Activated CD8-positive, alpha-beta T cell treated with anti-CD3 and anti-CD28 coated beads, Interleukin-2, amount 10 ng/mL, durations not matched to agents 7 days and 5 days (primary cell): ENCODE measurements at regions not wholly inside any gene's neighbourhood (a gene's known extent, or its start where the extent isn't known, plus 50 kb on each side); places are given as distances from the start of the nearest gene placed in this dataset.

Experiments
- ATAC-seq: fragments of 150-1000 bp; cut with Tn5 transposase; one replicate; pipeline ENCODE4 v1.10.0; 2021; ENCODE audit warnings: moderate library complexity
- CTCF ChIA-PET: fragments of 350-600 bp; sonication (Branson Sonifier 250); formaldehyde crosslinking; loops from one replicate; lab custom pipeline; 2021; ENCODE audit warnings: antibody characterized with exemption; lab: Charles Lee
- POLR2A ChIA-PET: fragments of 350-600 bp; sonication (Branson Sonifier 250); formaldehyde crosslinking; loops from one replicate; lab custom pipeline; 2021; ENCODE audit warnings: antibody characterized with exemption; lab: Charles Lee
- DNase-seq: peaks from one replicate; pipeline ENCODE4 v3.0.0-alpha.2; 2020
- H3K27ac Mint-ChIP-seq: one replicate; pipeline ENCODE4 v1.8.0; 2021; ENCODE audit warnings: mild to moderate bottlenecking, mixed read lengths
- H3K27me3 Mint-ChIP-seq: one replicate; pipeline ENCODE4 v1.8.0; 2021; ENCODE audit warnings: low read depth, mixed read lengths
- H3K36me3 Mint-ChIP-seq: one replicate; pipeline ENCODE4 v1.8.0; 2021; ENCODE audit warnings: low read depth, mixed read lengths
- H3K4me1 Mint-ChIP-seq: one replicate; pipeline ENCODE4 v1.8.0; 2021; ENCODE audit warnings: low read depth, mixed read lengths
- H3K4me3 Mint-ChIP-seq: one replicate; pipeline ENCODE4 v1.8.0; 2021; ENCODE audit warnings: mild to moderate bottlenecking, mixed read lengths
- H3K9me3 Mint-ChIP-seq: one replicate; pipeline ENCODE4 v1.8.0; 2022; ENCODE audit warnings: mixed read lengths; ENCODE audit not compliant: insufficient read depth

DNA sequence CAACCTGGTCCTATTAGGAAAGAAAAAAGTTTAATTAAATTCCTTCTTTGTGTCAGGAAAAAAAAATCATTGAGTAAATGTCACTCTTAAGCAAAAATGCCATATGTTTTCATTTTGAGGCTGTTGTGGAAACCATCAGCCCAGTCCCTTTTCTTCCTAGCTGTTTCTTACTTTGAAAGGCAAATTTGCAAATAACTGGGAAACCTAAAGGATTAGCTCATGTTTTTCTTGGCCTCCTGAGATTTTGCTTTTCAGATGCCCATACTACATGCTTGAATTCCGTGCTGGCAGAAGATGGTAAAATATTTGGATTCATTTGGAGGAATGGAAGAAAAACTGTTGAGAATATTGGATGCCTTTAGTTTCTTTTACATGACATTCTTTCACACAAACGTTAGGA lies 182.1 kb upstream of the ADAMTS5 start:
- Mint-ChIP-seq H3K36me3 (no peaks in the 10 kb centered on the region), H3K4me1 (no peaks in the 10 kb centered on the region), H3K27me3 (no peaks in the 10 kb centered on the region), H3K27ac (no peak overlapping the region), H3K9me3 (no peaks in the 10 kb centered on the region), H3K4me3 (no peak overlapping the region)
- DNase-seq (no peak), ATAC-seq (no peak)
- CTCF ChIA-PET, result no interaction called here
- POLR2A ChIA-PET, result interaction anchor here (0.7 kb wide), 1 partner anchor 1618 kb away, joined by 3 read pairs; no protein-coding TSS in a partner anchor

DNA sequence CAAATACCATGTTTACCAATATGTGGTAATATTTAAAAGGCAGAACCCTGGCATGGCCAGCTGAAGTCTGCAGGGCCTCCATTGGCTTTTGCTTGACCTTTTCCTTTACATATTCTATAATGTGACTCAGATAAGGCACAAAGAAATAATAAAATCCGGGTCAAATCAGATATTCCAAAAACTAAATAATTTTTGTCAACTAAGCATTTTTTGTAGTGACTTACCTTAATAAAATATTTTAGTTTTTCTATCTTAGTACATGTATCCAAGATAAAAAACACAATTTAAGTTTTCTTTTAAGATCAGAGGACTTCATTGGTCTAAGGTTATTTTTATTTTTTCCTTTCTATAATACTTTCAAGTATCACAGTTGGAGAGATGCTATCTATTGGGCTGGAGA lies 179.4 kb upstream of the ADAMTS5 start:
- ATAC-seq, result no peak
- Mint-ChIP-seq H3K4me1 (no peaks in the 10 kb centered on the region), H3K27ac (no peak overlapping the region), H3K36me3 (no peaks in the 10 kb centered on the region), H3K9me3 (peaks cover 3% of the 10 kb centered on the region), H3K27me3 (no peaks in the 10 kb centered on the region), H3K4me3 (no peak overlapping the region)
- POLR2A ChIA-PET, result no interaction called here
- CTCF ChIA-PET, result no interaction called here
- no peak for DNase-seq

DNA sequence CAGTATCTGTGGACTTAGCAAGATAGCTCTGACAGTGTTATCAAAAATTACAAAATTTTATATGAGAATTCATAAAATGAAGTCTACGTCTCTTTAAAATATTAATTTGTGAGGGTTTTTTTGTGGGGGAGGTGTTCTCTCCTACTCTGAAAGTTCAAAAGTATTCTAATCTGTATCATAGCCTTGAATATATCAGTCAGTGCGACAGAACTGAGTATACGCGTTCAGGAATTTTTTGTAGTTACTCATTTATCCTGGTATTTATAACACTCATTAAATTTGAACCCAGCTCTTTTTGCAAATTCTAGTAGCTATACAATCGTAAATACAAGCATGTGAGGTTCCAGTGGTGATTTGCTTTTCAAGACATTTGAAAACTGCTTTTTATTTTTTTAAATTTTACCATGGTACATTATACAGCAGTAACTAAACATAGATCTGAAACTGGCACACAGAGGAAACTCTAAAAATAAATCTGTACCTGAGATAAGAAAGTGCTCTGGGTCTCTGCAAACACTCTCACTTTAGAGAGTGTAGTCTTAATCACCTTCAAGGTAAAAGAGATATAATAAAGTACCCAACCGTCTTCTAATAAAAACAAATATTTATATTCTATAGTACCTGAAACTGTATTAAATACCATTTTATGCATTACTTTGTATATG lies 178.4 kb upstream of the ADAMTS5 start:
- ATAC-seq, result no peak
- Mint-ChIP-seq H3K36me3 (no peaks in the 10 kb centered on the region), H3K4me3 (no peak overlapping the region), H3K9me3 (peaks cover 3% of the 10 kb centered on the region), H3K27ac (no peak overlapping the region), H3K27me3 (no peaks in the 10 kb centered on the region), H3K4me1 (no peaks in the 10 kb centered on the region)
- CTCF ChIA-PET, result no interaction called here
- POLR2A ChIA-PET, result no interaction called here
- no peak for DNase-seq

DNA sequence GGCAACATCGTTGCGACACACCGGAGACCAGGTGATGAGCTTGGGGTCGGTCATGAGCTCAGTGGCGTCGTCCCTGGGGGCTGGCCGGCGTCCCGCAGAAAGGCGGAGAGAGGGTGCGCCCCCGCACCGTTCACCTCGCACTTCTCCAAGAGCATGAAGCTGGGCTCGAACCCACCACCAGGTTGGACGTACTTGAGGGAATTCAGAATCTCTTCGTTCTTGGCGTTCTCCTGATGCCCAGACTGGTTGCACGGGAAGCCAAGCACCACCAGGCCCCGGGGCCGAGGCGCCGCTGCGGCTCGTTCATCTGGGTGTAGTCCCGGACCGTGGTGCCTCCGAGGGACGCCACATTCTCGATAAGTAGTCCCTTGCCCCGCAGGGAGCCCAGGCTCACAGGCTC lies 176.6 kb upstream of the ADAMTS5 start:
- ATAC-seq, result no peak
- no peak overlapping the region for H3K4me3 Mint-ChIP-seq

DNA sequence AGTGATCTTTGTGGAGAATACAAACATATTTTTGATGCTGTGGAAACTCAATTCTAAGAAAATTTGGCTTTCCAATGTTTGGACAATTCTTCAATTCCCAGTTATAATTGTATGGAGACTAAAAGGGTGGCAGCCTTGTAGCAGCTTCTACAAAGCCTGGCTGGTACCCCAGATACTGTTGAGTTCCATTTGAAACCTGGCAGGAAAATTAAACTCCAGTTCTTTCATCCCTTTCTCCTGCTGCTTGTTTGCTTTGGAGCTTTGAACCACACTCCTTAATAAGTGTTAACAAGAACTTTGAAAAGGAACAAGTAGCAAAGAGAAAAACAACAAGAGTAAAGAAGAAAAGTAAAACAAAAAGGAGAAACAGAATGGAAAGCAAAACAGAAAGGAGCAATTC lies 172.6 kb upstream of the ADAMTS5 start:
- peaks cover 3% of the 10 kb centered on the region for H3K9me3 Mint-ChIP-seq
- no peak for DNase-seq
- no peaks in the 10 kb centered on the region for H3K4me1 Mint-ChIP-seq
- H3K36me3 Mint-ChIP-seq, result no peaks in the 10 kb centered on the region
- H3K4me3 Mint-ChIP-seq, result no peak overlapping the region
- H3K27ac Mint-ChIP-seq, result no peak overlapping the region
- no peak for ATAC-seq
- no peaks in the 10 kb centered on the region for H3K27me3 Mint-ChIP-seq
- CTCF ChIA-PET, result no interaction called here
- POLR2A ChIA-PET, result no interaction called here

More for the DNA sequence above, 176.6 kb upstream of the ADAMTS5 start:
- ChIA-PET POLR2A (no interaction called here), CTCF (no interaction called here)
- no peaks in the 10 kb centered on the region for H3K36me3 Mint-ChIP-seq
- no peak overlapping the region for H3K27ac Mint-ChIP-seq
- peaks cover 3% of the 10 kb centered on the region for H3K9me3 Mint-ChIP-seq
- H3K4me1 Mint-ChIP-seq, result no peaks in the 10 kb centered on the region
- H3K27me3 Mint-ChIP-seq, result no peaks in the 10 kb centered on the region
- no peak for DNase-seq

DNA sequence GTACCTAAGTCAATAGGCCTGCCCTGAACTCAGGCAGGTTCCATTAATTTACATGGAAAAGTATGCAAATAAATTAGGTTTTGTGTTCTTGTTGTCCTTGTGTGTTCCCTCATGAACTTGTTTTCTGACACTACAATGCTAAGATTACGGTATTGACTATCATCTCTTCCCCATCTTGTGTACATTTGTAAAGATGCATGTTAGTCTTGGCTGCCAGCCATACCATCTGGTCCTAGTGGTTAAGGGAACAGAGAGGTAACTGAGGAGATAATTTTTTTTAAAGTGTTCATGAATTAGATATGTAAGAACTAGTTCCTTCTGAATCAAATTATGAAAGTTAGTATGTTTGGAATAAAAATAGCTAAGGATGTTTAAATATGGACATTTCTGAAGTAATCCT lies 167.6 kb upstream of the ADAMTS5 start:
- POLR2A ChIA-PET, result no interaction called here
- Mint-ChIP-seq H3K27ac (no peak overlapping the region), H3K27me3 (no peaks in the 10 kb centered on the region), H3K36me3 (no peaks in the 10 kb centered on the region), H3K4me1 (no peaks in the 10 kb centered on the region), H3K9me3 (no peaks in the 10 kb centered on the region), H3K4me3 (no peak overlapping the region)
- ATAC-seq (no peak), DNase-seq (no peak)
- CTCF ChIA-PET, result no interaction called here

DNA sequence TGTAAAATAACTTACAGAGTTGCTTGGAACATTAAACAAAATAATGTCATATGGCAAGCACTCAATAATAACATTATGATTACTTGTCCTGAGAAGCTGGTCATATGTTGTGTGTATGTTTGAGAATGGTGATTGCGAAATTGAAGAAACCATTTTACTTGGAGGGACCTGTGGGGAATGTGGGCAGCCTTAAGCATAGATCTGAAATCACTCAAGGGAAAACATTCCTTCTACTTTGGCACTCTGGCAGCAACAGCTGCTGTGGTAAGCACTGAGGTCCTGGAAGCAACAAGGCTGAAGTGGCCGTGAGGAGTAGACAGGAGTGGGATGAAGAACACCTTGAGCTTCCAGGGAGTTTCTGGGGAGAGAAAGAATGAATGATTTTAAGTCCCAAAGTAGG lies 165.4 kb upstream of the ADAMTS5 start:
- no peak overlapping the region for H3K27ac Mint-ChIP-seq
- H3K9me3 Mint-ChIP-seq, result no peaks in the 10 kb centered on the region
- H3K4me1 Mint-ChIP-seq, result no peaks in the 10 kb centered on the region
- no peaks in the 10 kb centered on the region for H3K27me3 Mint-ChIP-seq
- DNase-seq, result no peak
- H3K36me3 Mint-ChIP-seq, result no peaks in the 10 kb centered on the region
- ChIA-PET CTCF (interaction anchor here (0.6 kb wide), 1 partner anchor 488 kb away, joined by 3 read pairs; no protein-coding TSS in a partner anchor), POLR2A (no interaction called here)
- no peak overlapping the region for H3K4me3 Mint-ChIP-seq
- ATAC-seq, result no peak

DNA sequence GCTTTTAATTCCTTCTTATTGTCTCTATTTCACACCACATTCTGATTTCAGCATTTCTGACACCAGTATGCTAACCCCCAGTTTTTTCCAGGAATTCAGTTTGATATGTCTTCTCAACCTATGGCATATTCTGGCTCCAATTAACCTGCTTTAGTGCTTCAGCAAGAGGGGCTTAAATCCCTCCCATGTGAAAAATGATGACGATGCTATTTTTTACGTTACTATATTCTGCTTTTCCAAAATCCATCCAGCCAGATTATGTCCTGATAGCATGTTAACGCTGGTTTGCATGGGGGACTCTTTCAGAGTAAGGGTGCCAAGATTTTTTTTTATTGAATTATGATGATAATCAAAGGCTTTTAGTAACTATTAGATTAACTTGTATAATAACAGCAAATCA lies 163.3 kb upstream of the ADAMTS5 start:
- no peak for ATAC-seq
- H3K27ac Mint-ChIP-seq, result no peak overlapping the region
- POLR2A ChIA-PET, result no interaction called here

DNA sequence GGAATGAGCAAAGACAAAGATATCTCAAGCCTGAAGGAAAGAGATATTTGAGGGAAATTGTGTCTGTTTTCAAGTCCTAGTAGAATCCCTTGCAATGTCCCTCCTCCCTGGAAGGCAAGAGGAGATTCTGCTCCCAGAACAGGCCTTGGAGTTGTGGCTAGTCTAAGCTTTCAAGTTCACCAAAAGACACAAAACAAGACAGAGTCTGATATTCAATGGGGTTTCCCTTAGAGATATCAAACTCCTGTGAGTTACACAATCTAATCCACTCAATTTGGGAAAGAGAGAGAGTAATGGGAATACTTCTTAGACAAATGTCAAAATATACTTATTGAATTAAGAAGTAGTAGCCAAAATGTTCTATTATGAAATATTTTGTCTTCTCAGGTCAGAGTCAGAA lies 162.8 kb upstream of the ADAMTS5 start:
- ChIA-PET CTCF (no interaction called here), POLR2A (no interaction called here)
- no peaks in the 10 kb centered on the region for H3K36me3 Mint-ChIP-seq
- H3K4me1 Mint-ChIP-seq, result no peaks in the 10 kb centered on the region
- DNase-seq, result no peak
- no peak overlapping the region for H3K4me3 Mint-ChIP-seq
- no peak for ATAC-seq
- H3K27me3 Mint-ChIP-seq, result no peaks in the 10 kb centered on the region
- no peak overlapping the region for H3K27ac Mint-ChIP-seq
- H3K9me3 Mint-ChIP-seq, result peaks cover 9% of the 10 kb centered on the region

More for the DNA sequence above, 163.3 kb upstream of the ADAMTS5 start:
- H3K27me3 Mint-ChIP-seq, result no peaks in the 10 kb centered on the region
- no peaks in the 10 kb centered on the region for H3K36me3 Mint-ChIP-seq
- CTCF ChIA-PET, result no interaction called here
- peaks cover 9% of the 10 kb centered on the region for H3K9me3 Mint-ChIP-seq
- no peaks in the 10 kb centered on the region for H3K4me1 Mint-ChIP-seq
- DNase-seq, result no peak
- H3K4me3 Mint-ChIP-seq, result no peak overlapping the region

DNA sequence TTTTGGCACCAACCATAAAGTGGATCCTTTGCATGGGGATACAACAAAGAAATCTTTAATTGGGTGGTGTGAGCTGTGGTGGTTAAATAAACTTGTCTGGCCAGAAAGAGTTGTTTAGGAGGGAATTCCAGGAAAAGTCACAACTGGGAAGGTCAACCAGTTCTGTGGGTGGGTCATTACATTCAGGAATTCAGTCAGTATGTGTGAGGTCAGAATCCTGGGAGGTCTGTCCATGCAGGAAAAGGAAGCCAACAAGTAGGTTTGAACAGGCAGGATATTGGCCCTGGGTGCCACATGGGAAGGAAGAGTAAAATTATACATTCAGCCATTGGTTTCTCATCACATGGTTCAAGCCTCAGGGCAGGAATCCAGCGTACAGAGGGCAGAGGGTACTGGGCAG lies 162.3 kb upstream of the ADAMTS5 start:
- H3K36me3 Mint-ChIP-seq, result no peaks in the 10 kb centered on the region
- no peaks in the 10 kb centered on the region for H3K27me3 Mint-ChIP-seq
- POLR2A ChIA-PET, result no interaction called here
- CTCF ChIA-PET, result no interaction called here
- no peak overlapping the region for H3K4me3 Mint-ChIP-seq
- H3K9me3 Mint-ChIP-seq, result peaks cover 9% of the 10 kb centered on the region
- ATAC-seq (no peak), DNase-seq (no peak)
- H3K27ac Mint-ChIP-seq, result no peak overlapping the region
- no peaks in the 10 kb centered on the region for H3K4me1 Mint-ChIP-seq

DNA sequence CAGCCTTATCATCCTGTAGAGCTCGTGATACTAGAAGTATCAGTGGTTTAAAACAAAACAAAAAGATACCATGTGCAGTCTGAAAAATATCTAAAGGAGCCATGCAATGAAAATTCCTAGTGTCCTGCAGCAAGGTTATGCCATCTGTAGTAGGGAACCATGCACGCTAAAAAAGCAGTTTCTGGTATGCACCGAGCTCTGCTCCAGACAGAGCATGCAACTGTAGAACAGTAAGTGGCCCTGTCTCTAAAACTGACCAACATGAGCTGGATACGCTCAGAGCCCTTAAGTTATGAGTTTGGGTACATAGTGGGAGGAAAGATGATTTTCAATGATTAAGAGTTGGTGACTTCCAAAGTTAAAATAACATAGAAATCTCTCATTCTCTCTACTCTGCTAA lies 159.3 kb upstream of the ADAMTS5 start:
- Mint-ChIP-seq H3K36me3 (no peaks in the 10 kb centered on the region), H3K4me3 (no peak overlapping the region), H3K27me3 (no peaks in the 10 kb centered on the region), H3K4me1 (no peaks in the 10 kb centered on the region), H3K9me3 (peaks cover 9% of the 10 kb centered on the region), H3K27ac (no peak overlapping the region)
- ATAC-seq (no peak), DNase-seq (no peak)
- ChIA-PET POLR2A (no interaction called here), CTCF (no interaction called here)

DNA sequence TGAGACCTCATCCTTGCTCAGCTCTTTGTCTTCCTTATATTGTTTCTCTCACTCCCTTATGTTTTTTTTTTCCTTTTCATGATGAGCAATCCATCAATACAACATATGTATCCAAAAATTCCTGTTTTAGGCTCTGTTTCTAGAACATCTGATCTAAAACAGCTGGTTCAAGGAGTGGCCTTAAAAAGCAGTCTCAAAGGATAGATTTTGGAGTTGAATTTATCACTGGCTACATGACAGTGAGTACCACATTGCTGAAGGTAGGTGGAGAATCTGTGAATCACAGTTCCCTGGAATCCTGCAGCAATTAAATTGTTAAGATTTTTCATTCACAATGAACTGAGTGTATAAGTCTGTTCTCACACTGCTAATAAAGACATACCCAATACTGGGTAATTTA lies 155.8 kb upstream of the ADAMTS5 start:
- ATAC-seq (no peak), DNase-seq (no peak)
- H3K9me3 Mint-ChIP-seq, result peaks cover 9% of the 10 kb centered on the region
- ChIA-PET CTCF (interaction anchor here (1.3 kb wide), 1 partner anchor 12 kb away, joined by 3 read pairs; no protein-coding TSS in a partner anchor), POLR2A (no interaction called here)
- no peaks in the 10 kb centered on the region for H3K36me3 Mint-ChIP-seq
- no peaks in the 10 kb centered on the region for H3K4me1 Mint-ChIP-seq
- no peak overlapping the region for H3K4me3 Mint-ChIP-seq
- no peak overlapping the region for H3K27ac Mint-ChIP-seq
- H3K27me3 Mint-ChIP-seq, result no peaks in the 10 kb centered on the region

DNA sequence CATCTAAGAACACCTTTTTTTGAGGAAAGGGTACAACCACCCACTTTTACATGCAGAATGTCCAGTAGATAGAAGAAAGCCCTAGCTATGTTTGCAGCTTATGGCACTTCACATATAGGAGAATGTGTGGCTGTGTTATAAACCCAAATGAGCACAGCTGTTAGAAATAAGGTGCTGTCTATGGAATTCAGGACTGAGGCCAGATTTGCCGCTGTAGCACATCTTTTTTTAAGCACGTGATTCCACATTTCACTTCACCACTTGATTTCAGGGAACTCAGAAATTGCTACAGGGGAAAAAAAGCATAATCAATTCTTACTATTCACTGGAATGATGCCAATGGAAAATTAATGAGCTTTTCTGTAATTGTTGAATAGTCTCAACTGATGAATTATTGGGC lies 147.2 kb upstream of the ADAMTS5 start:
- H3K9me3 Mint-ChIP-seq, result no peaks in the 10 kb centered on the region
- no peak for DNase-seq
- no peaks in the 10 kb centered on the region for H3K4me1 Mint-ChIP-seq
- no peaks in the 10 kb centered on the region for H3K27me3 Mint-ChIP-seq
- no peaks in the 10 kb centered on the region for H3K36me3 Mint-ChIP-seq
- no peak overlapping the region for H3K27ac Mint-ChIP-seq
- CTCF ChIA-PET, result no interaction called here
- POLR2A ChIA-PET, result no interaction called here
- H3K4me3 Mint-ChIP-seq, result no peak overlapping the region
- no peak for ATAC-seq
